NCI-H345 treated with DMSO at 0.1 percent for 48 hours (cell line): ENCODE measurements at regions not wholly inside any gene's neighbourhood (a gene's known extent, or its start where the extent isn't known, plus 50 kb on each side); places are given as distances from the start of the nearest gene placed in this dataset.

Experiments
- DNase-seq: peaks from one replicate; lab custom pipeline; 2025; ENCODE audit not compliant: unreplicated experiment; lab: John Stamatoyannopoulos, UW

DNA sequence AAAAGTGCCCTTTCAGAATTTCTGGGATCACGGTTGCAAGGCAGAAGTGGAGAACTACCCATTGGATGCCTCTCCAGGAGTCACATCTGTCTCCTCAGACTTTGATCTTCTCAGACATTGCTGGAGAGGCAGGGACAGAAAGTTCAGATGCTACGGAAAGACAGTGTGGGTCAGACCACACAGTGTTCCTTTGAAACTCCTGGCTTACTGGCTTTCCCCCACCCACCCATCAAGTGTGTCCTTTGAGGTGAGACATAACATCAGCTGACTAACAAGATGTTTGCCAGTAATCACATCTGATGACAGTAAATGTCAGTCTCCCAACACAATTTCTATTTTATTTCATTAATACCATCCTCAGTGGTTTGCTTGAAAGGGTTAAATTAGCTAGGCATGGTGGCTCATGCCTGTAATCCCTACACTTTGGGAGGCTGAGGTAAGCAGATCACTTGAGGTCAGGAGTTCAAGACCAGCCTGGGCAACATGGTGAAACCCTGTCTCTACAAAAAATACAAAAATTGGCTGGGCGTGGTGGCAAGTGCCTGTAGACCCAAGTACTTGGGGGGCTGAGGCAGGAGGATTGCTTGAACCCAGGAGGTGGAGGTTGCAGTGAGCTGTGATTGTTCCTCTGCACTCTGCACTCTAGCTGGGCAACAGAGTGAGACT, 67.2 kb upstream of the SNX9 start:
- DNase-seq: no peak

DNA sequence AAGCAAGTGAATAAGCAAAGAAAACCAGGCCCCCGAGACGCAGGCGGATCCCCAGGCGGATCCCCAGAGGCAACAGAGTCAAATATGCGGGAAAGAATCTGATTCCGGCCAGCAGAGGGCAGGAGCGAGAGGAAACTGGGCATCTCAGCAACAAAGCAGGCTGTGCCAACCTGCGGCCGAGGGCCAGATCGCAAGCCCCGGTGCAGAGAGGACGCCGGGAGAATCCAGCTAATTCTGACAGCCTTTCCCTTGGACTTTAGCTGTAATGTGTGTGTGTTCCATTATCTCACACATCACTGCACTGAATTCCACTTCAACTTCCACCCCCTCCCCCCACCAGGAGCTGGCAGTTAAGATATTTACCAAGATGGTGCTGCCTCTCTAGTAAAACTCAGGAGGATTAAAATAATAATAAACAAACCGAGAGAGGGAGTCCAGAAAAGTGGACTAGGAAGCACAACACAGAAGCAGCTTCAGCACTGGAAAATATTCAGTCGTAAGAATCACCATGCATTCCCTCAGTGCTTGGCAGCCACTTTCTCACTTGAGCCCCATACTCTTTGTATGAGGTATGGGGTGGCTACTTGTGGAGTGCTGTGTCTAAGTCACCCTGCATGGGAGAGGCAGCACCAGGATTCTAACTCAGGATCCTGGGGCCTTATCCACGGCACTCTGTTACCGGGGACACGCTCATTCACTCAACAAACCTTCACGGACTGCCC, 66.2 kb upstream of the SNX9 start:
- peak; percentile 79 for DNase-seq

DNA sequence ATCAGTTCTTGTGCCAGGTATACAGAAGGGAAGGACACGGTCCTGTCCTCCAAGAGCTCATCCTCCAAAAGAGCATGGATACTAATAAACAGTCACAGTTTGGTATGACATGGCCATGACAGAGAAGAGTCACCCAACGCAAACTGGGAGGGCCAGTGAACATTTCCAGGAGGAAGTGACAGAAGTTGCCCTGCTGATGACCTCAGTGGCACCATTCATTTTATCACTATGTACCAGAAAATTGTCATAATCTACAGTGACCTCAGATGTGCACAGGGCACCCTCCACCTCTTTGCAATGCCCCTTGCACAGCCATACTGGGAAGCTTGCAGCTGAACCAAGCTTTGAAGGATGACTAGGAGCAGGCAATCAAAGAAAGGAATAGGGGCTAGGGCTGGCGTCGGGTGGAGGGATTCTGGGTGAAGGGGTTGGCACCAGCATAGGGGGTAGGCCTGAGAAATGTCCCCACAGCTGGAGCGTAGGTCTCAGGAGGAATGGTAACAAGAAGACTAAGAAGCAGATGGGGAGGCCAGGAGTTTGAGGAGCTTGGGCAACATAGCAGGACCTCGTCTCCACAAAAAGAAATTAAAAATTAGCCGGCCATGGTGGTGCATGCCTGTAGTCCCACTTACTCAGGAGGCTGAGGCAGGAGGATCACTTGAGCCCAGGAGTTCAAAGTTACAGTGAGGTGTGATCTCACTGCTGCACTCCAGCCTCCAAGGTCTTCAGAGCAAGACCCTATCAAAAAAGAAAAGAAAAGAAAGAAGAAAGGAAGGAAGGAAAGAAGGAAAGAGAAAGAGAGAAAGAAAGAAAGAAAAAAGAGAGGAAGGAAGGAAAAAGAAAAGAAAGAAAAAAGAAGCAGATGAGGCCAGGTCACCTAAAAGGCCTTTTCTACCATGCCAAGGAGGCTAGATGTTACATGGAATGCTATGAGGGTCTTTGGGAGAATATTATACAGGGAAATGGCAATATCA, 65.3 kb upstream of the SNX9 start:
- no peak for DNase-seq

DNA sequence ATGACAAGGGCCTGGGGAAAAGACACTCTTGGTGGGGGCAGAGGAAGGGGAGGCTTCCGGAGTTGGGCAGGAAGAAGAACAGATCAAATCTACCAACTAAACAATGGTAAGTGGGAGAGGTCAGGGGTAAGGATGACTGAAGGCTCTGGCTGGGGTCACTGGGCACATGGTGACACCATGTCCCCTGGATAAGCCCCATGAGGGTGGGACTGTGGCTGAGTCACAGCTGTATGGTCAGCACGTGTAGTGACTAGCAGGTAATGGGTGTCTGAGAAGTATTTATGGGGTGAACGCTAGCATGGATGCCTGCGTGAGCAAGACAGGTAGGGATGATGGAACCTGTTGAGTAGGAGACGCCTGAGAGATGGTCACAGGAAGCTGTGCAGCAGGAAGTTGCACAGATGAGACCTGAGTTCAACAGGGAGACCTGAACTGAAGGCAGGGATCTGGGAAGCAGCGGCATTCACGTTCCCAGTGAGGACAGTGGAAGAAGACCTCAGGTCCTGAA, 64.5 kb upstream of the SNX9 start:
- DNase-seq: no peak

DNA sequence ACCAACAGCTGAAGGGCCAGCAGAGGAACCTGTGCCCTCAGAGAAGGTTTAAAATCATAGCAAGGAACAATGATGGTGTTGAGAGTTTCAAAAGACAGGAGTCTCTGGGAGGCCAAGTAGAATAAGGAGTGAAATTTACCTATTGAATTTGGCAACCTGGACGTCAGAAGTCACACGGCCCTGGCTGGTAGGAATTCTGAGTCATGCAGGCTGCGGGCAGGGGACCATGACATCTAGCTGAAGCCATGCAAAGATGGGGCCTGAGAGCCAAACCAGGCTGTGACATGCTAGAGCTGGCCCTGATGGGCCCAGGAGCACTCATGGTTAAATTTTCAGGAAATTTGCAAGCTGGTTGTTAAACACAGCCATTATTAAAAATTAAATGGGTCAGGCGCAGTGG, 64.0 kb upstream of the SNX9 start:
- no peak for DNase-seq

DNA sequence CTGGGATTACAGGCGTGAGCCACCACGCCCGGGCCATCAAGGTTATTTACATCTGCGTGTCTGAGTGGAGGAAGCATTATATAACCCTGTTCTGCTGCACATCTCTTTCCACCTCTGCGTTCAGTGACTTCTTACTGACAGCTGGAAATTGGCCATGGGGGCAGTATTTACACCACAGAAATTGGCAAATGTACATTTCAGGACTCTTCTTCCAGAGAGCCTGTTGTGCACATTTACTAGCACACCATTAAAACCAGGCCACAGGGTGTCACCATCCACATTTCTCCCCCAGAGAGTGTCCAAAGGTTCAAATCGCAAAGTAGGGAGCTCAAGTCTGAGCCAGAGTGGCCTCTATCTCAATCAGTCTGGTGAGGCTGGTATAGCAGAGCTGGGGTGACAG, 62.9 kb upstream of the SNX9 start:
- DNase-seq: no peak

DNA sequence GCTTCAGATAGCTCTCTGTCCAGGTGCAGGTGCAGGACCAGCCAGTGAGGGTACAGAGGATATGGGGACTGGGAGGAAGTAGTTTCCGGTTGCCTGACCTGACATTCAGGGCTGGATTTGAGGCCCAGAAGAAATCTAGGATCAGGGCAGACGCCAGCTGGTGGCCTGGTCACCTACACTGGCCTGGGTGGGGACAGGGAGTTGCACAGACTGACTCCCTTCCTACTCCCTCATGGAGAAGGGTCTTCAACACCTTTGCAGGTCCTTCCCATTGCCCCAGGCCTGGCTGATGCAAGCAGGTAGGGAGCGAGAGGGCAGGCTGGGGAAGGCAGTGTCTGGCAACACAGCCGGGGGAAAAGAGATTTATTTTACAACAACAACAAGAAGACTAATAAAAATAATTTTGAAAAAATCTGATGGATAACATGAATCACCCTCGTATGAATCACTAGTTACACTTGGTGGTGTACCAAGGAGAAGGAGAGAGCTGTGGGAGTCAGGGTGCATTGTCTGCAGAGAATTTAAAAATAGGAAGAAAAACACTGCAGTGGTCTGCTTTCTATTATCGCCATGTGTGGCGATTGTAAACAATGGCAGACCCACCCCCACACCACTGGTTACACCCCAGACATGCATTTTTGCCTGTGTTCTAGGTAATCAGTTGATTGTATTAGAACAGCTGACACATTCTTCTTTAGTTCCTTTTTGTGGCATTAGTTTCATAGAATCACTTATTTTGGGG, 62.3 kb upstream of the SNX9 start:
- no peak for DNase-seq

DNA sequence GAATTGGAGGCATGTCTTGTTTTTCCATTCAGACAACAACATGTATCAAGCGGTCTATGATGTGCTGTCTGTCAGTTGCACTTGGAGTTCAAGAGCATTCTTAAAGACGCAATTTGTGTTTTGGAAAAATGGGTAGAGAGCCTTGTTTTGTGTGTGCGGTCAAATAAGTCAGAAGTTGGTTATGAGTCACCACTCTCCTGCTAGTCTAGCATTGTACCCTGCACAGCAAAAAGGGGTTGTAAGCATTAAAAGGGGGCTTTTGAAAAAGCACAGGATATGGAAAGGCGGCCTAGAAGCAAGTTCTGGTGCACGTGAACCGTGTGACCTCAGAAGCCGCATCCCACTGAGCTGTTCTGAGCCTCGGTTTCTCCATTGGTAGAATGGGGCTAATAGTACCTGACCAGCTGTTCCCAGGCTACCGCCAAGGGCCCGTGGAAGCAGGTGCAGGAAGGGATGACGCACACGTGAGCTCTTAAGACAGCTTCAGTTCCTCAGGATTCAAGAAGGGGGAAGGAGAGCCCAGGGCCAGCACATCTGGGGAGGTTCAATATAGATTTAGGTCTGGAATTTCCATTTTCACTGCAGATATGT, 61.6 kb upstream of the SNX9 start:
- no peak for DNase-seq

DNA sequence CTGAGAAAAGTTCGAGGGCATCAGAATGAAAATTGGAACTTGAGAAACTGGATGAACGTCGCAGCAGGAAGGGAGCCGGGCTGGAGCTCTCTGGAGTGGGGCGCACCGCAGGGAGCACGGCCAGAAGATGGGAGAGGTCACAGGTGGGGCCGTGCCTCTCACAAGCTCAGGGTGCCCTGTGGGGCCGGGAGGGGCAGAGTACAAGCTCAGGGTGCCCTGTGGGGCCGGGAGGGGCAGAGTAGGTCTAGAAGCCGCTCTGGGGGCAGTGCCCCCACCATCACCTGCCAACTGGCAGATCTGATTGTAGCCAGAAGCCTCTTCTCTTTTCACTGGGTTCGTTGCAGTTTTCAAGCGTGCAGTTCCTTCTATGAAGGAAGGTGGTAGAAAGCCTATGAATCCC, 61.1 kb upstream of the SNX9 start:
- DNase-seq: no peak

DNA sequence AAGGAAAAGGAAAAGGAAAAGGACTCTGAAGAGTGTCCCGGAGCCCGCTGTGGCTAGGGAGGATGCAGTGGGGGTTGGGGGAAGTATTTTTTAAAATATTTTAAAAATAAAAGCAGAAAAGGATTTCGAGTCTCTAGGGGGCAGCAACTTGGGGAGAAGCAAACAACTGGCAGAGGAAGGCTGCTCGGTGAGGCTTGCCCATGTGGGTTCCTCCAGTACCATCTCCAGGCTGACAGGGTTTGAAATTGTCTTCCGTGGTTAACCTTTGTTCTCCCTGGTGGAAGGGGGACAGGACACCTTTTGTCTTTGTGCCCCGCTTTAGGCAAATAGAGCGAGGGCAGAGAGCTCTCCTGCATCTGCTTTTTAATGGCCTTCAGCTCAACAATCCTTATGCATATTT, 60.4 kb upstream of the SNX9 start:
- DNase-seq: no peak

DNA sequence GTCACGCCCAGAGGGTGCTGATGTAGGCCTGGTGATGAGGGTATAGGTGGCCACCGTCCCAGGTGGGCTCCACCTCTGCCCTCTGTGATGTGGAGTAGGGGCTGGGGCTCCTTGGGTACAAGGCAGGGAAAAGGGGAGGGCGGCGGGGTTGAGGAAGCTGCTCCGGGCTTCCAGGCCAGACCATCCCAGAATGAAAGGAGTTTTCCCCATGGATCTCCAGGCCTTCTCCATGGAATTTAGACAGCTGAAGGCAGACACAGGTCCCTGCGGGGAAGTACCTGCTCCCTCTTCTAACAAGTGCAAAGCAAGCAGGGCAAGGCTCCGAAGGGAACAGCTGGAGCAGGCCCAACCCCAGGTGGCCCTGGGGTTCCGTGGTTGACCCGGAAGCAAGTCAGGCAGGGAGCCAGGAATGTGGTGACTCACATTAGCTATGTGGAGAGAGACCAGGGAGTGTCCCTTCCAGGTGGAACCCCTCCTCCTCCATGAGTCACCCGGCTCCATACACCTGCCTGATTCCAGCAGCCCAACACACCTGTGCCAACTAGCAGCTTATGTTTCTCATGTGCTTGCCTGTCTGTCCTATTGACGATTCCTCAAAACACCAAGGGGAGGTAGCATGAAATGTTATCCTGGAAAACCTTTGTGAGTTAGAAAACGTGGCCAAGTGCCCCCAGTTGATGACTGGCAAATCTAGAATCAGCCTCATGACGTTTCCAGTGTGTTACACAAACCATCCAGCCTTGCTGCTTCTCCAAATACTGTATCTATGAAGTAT, 59.7 kb upstream of the SNX9 start:
- DNase-seq: peak; percentile 90

DNA sequence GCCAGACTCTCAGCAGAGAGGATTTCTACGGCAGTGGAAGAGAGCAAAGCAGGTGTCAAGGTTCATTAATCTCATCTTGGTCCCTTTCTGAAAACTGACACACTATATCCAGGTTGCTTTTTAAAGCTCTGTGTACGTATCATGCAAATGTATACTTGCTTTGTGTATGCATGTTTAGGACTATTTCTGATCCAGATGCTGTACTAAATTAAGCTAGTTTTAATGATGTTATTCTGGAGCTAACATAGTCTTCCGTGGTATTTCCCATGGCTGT, 59.2 kb upstream of the SNX9 start:
- no peak for DNase-seq

DNA sequence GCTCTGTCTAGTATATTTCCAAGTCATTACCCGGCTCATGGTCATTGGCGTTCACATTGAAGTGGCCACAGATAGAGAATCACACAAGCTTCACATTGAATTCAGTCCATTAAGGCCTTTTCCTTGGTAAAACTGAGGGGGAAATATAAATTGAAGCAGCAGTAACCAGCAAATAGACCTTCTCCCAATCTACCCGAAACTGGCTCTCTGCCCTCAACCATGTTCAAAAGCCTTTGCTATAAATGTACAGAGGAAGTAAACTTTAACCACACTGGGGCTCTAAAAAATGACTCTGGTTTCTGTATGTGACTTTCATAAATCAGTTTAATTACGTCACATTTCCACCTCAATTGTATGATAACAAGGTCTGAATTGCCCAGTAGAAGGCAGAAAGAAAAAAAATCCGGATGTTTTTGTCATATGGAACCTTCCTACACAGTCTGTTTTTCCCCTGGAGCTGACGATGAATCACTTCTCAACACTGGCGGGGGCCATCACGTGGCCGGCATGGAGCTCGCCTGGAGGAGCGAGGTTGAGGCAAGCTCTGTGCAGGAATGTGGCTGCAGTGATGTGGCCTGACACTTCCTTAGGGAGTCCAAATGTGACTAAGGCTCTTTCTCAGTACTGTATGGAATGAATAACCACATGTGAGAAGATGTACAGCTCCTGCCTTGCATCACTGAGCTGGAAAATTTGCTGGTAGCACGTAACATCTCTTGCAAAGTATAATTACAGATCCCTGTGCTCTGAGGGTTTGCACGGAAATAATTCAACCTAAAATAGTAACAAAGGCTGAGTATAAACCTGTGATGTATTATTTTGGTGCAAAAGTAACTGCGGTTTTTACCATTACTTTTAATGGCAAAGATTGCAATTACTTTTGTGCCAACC, 58.6 kb upstream of the SNX9 start:
- DNase-seq: no peak

DNA sequence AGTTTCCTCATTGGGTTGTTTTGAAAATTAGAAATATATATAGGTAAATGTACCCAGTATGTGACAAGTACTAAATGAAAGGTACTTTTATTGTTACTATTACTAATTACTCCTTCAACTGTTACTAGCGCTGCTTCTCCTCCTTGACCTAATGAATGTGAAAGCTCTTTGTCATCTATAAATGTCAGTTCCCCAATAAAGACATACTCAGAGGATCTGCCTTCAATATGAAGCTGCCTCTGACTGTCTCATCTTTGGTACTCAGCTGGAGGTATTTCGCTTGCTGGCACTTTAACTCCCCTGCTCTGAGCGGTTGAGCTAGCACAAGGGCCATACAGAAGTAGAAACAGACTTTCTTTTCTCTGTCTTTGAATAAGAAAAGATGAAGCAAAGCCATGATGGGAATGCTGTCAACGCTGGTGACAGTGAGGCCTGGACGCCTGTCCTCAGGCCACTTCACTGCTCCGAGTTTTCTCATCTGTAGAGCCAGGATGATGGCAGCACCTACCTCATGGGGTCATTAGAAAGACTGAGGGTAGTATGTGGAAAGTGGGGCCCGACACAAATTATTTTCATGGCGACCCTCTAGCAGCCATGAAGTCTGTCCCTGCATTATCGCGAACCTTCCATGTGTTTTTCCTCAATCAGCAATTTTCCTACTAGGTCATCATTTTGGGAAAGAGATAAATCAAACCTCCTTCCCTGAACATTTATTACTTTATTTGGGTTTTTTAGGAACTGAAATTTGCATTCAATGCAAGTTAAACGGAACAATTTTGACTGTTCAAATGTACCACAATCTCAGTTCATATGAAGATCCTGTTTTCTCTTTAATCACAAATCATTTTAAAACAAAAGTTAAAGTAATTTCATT, 55.9 kb upstream of the SNX9 start:
- DNase-seq: no peak

DNA sequence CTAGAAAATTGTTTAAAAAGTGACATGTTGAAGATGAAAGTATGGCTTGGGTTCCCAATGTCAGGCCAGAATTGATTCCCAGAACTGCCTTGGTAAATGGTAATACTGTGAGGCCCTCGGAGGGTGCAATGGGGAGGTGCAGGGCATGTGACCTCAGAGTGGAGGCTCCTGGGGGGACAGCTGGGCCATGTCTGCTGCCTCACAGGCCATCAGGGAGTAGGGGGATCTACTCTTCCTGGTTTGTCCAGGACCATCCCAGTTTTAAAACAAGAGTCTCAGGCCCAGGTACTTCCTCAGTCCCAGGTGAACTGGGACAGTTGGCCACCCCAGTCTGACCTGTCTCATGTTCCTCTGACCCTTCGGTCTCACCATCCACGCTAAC, 55.3 kb upstream of the SNX9 start:
- DNase-seq: no peak

DNA sequence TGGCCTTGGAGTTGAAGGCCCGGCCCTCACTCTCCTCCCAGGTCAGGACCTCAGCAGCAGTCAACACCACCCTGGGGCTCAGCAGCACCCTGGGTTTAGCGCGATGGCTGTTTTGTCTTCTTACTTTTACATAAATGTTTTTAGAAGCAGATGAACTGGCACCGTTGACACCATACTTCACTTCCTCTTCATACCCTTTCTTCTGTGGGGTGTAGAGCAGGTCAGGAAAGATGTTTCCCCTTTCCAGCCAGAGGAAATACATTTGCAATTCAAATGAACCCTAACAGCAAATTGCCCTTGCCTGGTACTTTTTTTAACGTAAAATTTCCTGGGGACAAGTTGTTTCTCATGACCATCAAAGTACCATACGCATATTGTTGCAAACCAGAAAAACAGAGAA, 54.7 kb upstream of the SNX9 start:
- no peak for DNase-seq

DNA sequence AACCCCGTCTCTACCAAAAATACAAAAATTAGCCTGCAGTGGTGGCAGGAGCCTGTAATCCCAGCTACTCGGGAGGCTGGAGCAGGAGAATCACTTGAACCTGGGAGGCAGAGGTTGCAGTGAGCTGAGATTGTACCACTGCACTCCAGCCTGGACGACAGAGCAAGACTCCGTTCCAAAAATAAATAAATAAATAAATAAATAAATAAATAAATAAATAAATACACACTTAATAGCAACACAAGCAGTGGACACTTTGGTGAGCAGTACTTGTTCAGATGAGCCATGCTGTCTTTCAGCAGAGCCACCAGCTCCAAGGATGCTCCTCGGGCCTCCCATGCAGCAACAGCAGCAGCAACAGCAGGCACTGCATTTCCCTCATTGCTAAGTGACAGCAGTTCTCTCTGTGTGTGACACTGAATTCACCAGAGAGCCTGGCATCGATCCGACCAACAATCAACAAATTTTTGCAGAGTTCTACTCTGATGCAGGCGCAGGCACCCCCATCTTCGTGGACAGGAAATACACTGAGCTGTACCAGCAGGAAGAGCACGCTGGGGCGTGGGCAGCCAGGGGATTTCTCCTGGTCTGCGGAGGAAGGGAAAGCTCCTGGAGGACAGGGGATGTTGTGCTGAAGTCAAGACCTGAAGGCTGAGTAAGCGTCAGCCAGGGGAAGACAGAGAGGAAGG, 54.0 kb upstream of the SNX9 start:
- DNase-seq: no peak
